Gastroesophageal sphincter (tissue), 4 donors: ENCODE measurements at regions not wholly inside any gene's neighbourhood (a gene's known extent, or its start where the extent isn't known, plus 50 kb on each side); places are given as distances from the start of the nearest gene placed in this dataset.

Source experiments
- ATAC-seq: fragments of 150-250 bp; one replicate; pipeline ENCODE4 v1.9.1; 2016; ENCODE audit warnings: mild to moderate bottlenecking, moderate library complexity
- H3K27ac ChIP-seq, 4 donors: fragments of 200-600 bp; sonication (generic) in 3 of 4; 1 replicate in 3 of 4; 2 replicates in 1 of 4; pipeline ENCODE4 v1.5.1; 2016 to 2019
- H3K27me3 ChIP-seq: fragments of 200-600 bp; sonication (generic); one replicate; pipeline ENCODE4 v1.5.1; 2019
- H3K36me3 ChIP-seq, 2 donors: fragments of 200-600 bp; sonication (generic); one replicate each; pipeline ENCODE4 v1.5.1; 2019; ENCODE audit warnings: control low read depth in 1 of 2
- H3K4me1 ChIP-seq, 3 donors: fragments of 200-600 bp; sonication (generic); 1 replicate in 2 of 3; 2 replicates in 1 of 3; pipeline ENCODE4 v1.5.1; 2016 to 2019; ENCODE audit warnings: control low read depth in 2 of 3
- H3K4me3 ChIP-seq, 2 donors: fragments of 200-600 bp; sonication (generic); one replicate each; pipeline ENCODE4 v1.5.1; 2019; ENCODE audit warnings: mild to moderate bottlenecking in 1 of 2, moderate library complexity in 1 of 2
- H3K9me3 ChIP-seq, 3 donors: fragments of 200-600 bp; sonication (generic); one replicate each; pipeline ENCODE4 v1.5.1; 2017 to 2019; ENCODE audit warnings: control low read depth in 2 of 3
- CTCF ChIP-seq, 4 experiments: fragments of 200-600 bp in 2 of 4; fragments of 450-650 bp in 2 of 4; sonication (generic) in 1 of 4; IDR thresholded peaks; one replicate each; pipeline ENCODE4 v1.5.1; 2017 to 2019; ENCODE audit warnings: antibody characterized with exemption in 4 of 4, mild to moderate bottlenecking in 2 of 4, moderate library complexity in 2 of 4
- EP300 ChIP-seq: sonication (generic); formaldehyde crosslinking; IDR thresholded peaks from one replicate; pipeline ENCODE4 v1.6.1; 2017; ENCODE audit warnings: antibody characterized with exemption, mild to moderate bottlenecking
- POLR2A ChIP-seq, 2 donors: fragments of 450-650 bp; IDR thresholded peaks; one replicate each; pipeline ENCODE4 v1.6.1; 2017; ENCODE audit warnings: antibody characterized with exemption in 2 of 2, mild to moderate bottlenecking in 2 of 2, moderate library complexity in 1 of 2
- POLR2AphosphoS5 ChIP-seq: sonication (generic); formaldehyde crosslinking; IDR thresholded peaks from one replicate; pipeline ENCODE4 v1.6.1; 2017; ENCODE audit warnings: antibody characterized with exemption
- WGBS, 2 donors: methylation state at CpG; one replicate each; pipeline ENCODE4 v1.1.5; 2018; ENCODE audit warnings: low coverage in 1 of 2; 5-methylcytosine and 5-hydroxymethylcytosine counted together

GRCh38 chr7:46681865-46682503 lies 760.9 kb upstream of the IGFBP3 start:
- Histone ChIP-seq H3K36me3 (no peaks in the 10 kb centered on the region), H3K4me1 (no peaks in the 10 kb centered on the region), H3K4me3 (no peak overlapping the region), H3K27ac (no peak overlapping the region), H3K9me3 (no peaks in the 10 kb centered on the region), H3K27me3 (no peaks in the 10 kb centered on the region)
- 29 to 35% methylated on average over 8 to 11 of the region's 12 CpGs for WGBS, 2 donors
- TF ChIP-seq POLR2A (IDR thresholded peaks at IDR 0.05): no peak
- no peak for TF ChIP-seq POLR2AphosphoS5
- no peak for TF ChIP-seq CTCF (IDR thresholded peaks at IDR 0.05)
- no peak for TF ChIP-seq EP300
- peak; percentile 56 for ATAC-seq

- Histone ChIP-seq H3K9me3 (no peaks in the 10 kb centered on the region), H3K27ac (no peak overlapping the region), H3K27me3 (no peaks in the 10 kb centered on the region), H3K4me3 (no peak overlapping the region), H3K36me3 (no peaks in the 10 kb centered on the region), H3K4me1 (no peaks in the 10 kb centered on the region)
- TF ChIP-seq CTCF (IDR thresholded peaks at IDR 0.05) (no peak), POLR2AphosphoS5 (no peak), EP300 (no peak), POLR2A (IDR thresholded peaks at IDR 0.05) (no peak)
- no peak for ATAC-seq
- WGBS, 2 donors: 85 to 100% methylated on average over 3 to 7 of the region's 7 CpGs
These were observed 759.1 kb upstream of the IGFBP3 start for GRCh38 chr7:46680147-46680546.

GRCh38 chr7:46679671-46680070 lies 758.6 kb upstream of the IGFBP3 start:
- TF ChIP-seq POLR2A (IDR thresholded peaks at IDR 0.05): no peak
- no peak for TF ChIP-seq EP300
- no peak for TF ChIP-seq POLR2AphosphoS5
- no peak for TF ChIP-seq CTCF (IDR thresholded peaks at IDR 0.05)
- Histone ChIP-seq H3K36me3 (no peaks in the 10 kb centered on the region), H3K4me1 (no peaks in the 10 kb centered on the region), H3K27me3 (no peaks in the 10 kb centered on the region), H3K4me3 (no peak overlapping the region), H3K27ac (no peak overlapping the region), H3K9me3 (no peaks in the 10 kb centered on the region)
- ATAC-seq: no peak

GRCh38 chr7:46678421-46678820 lies 757.3 kb upstream of the IGFBP3 start:
- Histone ChIP-seq H3K27ac (no peak overlapping the region), H3K9me3 (no peaks in the 10 kb centered on the region), H3K27me3 (no peaks in the 10 kb centered on the region), H3K4me1 (no peaks in the 10 kb centered on the region), H3K36me3 (no peaks in the 10 kb centered on the region), H3K4me3 (no peak overlapping the region)
- no peak for ATAC-seq
- WGBS, 2 donors: 28 to 78% methylated on average over 1 to 2 of the region's 2 CpGs
- TF ChIP-seq POLR2A (IDR thresholded peaks at IDR 0.05) (no peak), POLR2AphosphoS5 (no peak), CTCF (IDR thresholded peaks at IDR 0.05) (no peak), EP300 (no peak)

GRCh38 chr7:46675456-46675855 lies 754.4 kb upstream of the IGFBP3 start:
- H3K27me3 ChIP-seq: no peaks in the 10 kb centered on the region
- no peaks in the 10 kb centered on the region for H3K9me3 ChIP-seq
- no peak for ATAC-seq
- H3K27ac ChIP-seq: no peak overlapping the region
- no peaks in the 10 kb centered on the region for H3K36me3 ChIP-seq
- TF ChIP-seq POLR2A (IDR thresholded peaks at IDR 0.05) (no peak), CTCF (IDR thresholded peaks at IDR 0.05) (no peak), EP300 (no peak), POLR2AphosphoS5 (no peak)
- 84 to 88% methylated on average over 3 to 4 of the region's 4 CpGs for WGBS, 2 donors
- no peaks in the 10 kb centered on the region for H3K4me1 ChIP-seq
- no peak overlapping the region for H3K4me3 ChIP-seq
